Pancreas (tissue), 10 donors: ENCODE measurements at regions not wholly inside any gene's neighbourhood (a gene's known extent, or its start where the extent isn't known, plus 50 kb on each side); places are given as distances from the start of the nearest gene placed in this dataset.
"Not testable (repeated sequence)": the region's sequence is repeated elsewhere in the genome, so short reads cannot be mapped to it uniquely, and the experiment has no call there.

Experiments used
- ATAC-seq, 4 donors: fragments of 200-7000 bp; cut with Tn5 transposase; one replicate each; pipeline versions ENCODE4 v1.8.0 to v1.9.1; 2020; ENCODE audit warnings: mild to moderate bottlenecking in 4 of 4, moderate library complexity in 4 of 4
- DNase-seq, 6 donors: peaks; one replicate each; pipeline ENCODE4 v3.0.0-alpha.2; 2020
- FAIRE-seq: peaks from 2 replicates; lab custom pipeline; 2012; peaks lifted over from hg19 to GRCh38; lab: Jason Lieb, UNC
- H3K27ac ChIP-seq, 4 donors: fragments of 200-600 bp; sonication (generic); 1 replicate in 3 of 4; 2 replicates in 1 of 4; pipeline versions ENCODE4 v1.5.0 to v1.8.0; 2020
- H3K27me3 ChIP-seq, 4 donors: fragments of 200-600 bp; one replicate each; pipeline ENCODE4 v1.8.0; 2021
- H3K36me3 ChIP-seq, 3 donors: fragments of 200-600 bp; sonication (generic) in 1 of 3; one replicate each; pipeline versions ENCODE4 v1.5.0 to v1.8.0; 2020 to 2021
- H3K4me1 ChIP-seq, 3 donors: fragments of 200-600 bp; one replicate each; pipeline ENCODE4 v1.8.0; 2021
- H3K4me3 ChIP-seq, 4 donors: fragments of 200-600 bp; sonication (generic) in 2 of 4; one replicate each; pipeline versions ENCODE4 v1.5.0 to v1.8.0; 2020 to 2021
- H3K9me3 ChIP-seq, 4 donors: fragments of 200-600 bp; one replicate each; pipeline ENCODE4 v1.8.0; 2021
- WGBS, 2 donors: extraction: QIAGEN DNeasy Blood & Tissue Kit; methylation state at CpG; one replicate each; pipeline ENCODE4 v1.1.7; 2013; 5-methylcytosine and 5-hydroxymethylcytosine counted together
- intact Hi-C, 3 donors: fragments of 100-400 bp; cut with DNase I; formaldehyde crosslinking; loops; one replicate each; pipeline versions ENCODE4 v1.11.1 to v1.14.2; 2022
- TF ChIP-seq, protein P1 (sequence below), 4 donors: fragments of 200-600 bp; sonication (generic) in 3 of 4; IDR thresholded peaks; one replicate each; pipeline versions ENCODE4 v1.5.0 to v1.8.0; 2021; ENCODE audit warnings: antibody characterized with exemption in 4 of 4
- donor health status: healthy with polysubstance abuse.
- donor health status: DM: no; HTN: no; CAD: no; lungs with moderate emphysema.
- donor health status: DM: no; HTN: no; CAD: no.
- donor health status: control.
- donor health status: control.
- donor health status: Bipolar disorder and iron deficiency.
- donor health status: DM: yes; HTN: yes; CAD: no.
- donor health status: DM: no; HTN: no; CAD: no.
- donor health status: DM: no; HTN: no; CAD: no.
- donor health status: DM: yes; HTN: yes; CAD: no.

DNA sequence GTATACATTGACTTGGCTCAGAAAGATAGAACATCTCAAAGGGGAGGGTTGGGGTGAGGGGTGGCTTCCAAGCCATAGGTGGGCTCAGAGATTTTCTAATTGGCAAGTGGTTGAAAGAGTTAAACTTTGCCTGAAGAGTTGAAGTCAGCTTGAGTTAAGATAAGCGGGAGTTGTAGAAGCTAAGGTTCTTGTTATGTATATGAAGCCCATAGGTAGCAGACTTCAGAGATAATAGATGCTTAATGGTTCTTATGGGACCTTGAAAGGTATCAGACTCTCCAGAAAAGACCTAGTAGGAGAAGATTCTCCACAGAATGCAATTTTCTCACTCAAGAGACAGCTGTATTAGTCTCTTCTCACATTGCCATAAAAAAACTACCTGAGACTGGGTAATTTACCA, 599.1 kb upstream of the CPEB2 start:
- intact Hi-C loops, result no loop called here
- TF ChIP-seq, protein P1, sequence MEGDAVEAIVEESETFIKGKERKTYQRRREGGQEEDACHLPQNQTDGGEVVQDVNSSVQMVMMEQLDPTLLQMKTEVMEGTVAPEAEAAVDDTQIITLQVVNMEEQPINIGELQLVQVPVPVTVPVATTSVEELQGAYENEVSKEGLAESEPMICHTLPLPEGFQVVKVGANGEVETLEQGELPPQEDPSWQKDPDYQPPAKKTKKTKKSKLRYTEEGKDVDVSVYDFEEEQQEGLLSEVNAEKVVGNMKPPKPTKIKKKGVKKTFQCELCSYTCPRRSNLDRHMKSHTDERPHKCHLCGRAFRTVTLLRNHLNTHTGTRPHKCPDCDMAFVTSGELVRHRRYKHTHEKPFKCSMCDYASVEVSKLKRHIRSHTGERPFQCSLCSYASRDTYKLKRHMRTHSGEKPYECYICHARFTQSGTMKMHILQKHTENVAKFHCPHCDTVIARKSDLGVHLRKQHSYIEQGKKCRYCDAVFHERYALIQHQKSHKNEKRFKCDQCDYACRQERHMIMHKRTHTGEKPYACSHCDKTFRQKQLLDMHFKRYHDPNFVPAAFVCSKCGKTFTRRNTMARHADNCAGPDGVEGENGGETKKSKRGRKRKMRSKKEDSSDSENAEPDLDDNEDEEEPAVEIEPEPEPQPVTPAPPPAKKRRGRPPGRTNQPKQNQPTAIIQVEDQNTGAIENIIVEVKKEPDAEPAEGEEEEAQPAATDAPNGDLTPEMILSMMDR (IDR thresholded peaks at IDR 0.05), result no peak
- ATAC-seq (no peak), DNase-seq (no peak), FAIRE-seq (no peak)
- Histone ChIP-seq H3K27ac (no peak overlapping the region), H3K36me3 (no peaks in the 10 kb centered on the region), H3K4me3 (no peak overlapping the region), H3K9me3 (no peaks in the 10 kb centered on the region), H3K4me1 (no peaks in the 10 kb centered on the region), H3K27me3 (no peaks in the 10 kb centered on the region)
- 89 to 93% methylated on average over 1 of the region's 1 CpG for WGBS, 2 donors

DNA sequence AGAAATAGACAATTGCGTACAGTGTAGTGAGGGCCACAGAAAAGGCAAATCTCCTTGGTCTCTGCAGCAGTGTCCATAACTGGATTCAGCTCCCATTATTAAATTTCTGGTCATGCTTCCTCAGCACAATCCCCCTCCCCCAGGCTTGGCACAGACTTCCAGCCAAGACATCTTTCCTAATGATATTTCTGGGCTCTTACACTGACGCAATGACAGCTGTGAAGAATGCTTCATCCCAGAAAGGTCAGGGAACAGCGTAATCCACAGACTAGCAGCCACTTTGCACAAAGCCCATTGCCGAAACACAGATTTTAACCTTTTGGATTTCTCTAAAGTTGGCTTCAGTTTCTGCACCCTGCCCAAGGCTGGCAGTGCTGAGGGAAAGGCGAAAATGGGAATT, 597.6 kb upstream of the CPEB2 start:
- peaks cover 0 to 4% (median 4%) of the 10 kb centered on the region in 3 donors for H3K4me1 ChIP-seq
- no peak overlapping the region for H3K27ac ChIP-seq
- intact Hi-C loops, result no loop called here
- H3K4me3 ChIP-seq, result no peak overlapping the region
- ATAC-seq (peak in 1 of 4 donors; percentile 44), DNase-seq (no peak), FAIRE-seq (no peak)
- 88 to 92% methylated on average over 5 of the region's 5 CpGs for WGBS, 2 donors
- TF ChIP-seq, protein P1 (IDR thresholded peaks at IDR 0.05), result no peak
- no peaks in the 10 kb centered on the region for H3K36me3 ChIP-seq
- no peaks in the 10 kb centered on the region for H3K27me3 ChIP-seq
- no peaks in the 10 kb centered on the region for H3K9me3 ChIP-seq

DNA sequence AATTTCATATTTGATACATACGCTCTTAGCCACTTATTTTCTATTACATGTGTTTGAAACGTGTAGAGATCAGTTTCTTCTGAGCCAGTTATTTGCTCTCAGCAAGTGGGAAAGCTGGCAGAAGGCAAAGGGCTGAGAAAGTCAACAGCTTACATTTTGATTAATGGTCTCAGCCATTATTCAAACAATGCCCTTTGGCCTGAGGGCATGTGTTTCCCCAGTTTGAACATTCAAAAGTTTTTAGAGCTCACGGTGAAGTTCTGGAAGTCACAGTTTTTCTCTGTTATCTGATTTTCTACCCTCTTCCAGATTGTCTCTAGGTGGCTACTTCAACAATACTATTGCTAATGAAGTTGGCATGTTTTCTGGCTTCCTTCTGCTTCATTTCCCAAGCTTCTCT, 591.8 kb upstream of the CPEB2 start:
- Histone ChIP-seq H3K4me3 (no peak overlapping the region), H3K27me3 (no peaks in the 10 kb centered on the region), H3K36me3 (no peaks in the 10 kb centered on the region), H3K27ac (peak overlapping the region in 2 of 4 donors; percentile 42 to 63), H3K4me1 (peaks cover 0 to 21% (median 19%) of the 10 kb centered on the region in 3 donors), H3K9me3 (no peaks in the 10 kb centered on the region)
- TF ChIP-seq, protein P1 (IDR thresholded peaks at IDR 0.05), result no peak
- DNase-seq, result peak in 4 of 6 donors; percentile 16 to 71 (median 61)
- intact Hi-C loops, result no loop called here
- 6 to 12% methylated on average over 3 of the region's 3 CpGs for WGBS, 2 donors
- peak; percentile 93 to 98 (median 96) for ATAC-seq
- peak; percentile 5 for FAIRE-seq

DNA sequence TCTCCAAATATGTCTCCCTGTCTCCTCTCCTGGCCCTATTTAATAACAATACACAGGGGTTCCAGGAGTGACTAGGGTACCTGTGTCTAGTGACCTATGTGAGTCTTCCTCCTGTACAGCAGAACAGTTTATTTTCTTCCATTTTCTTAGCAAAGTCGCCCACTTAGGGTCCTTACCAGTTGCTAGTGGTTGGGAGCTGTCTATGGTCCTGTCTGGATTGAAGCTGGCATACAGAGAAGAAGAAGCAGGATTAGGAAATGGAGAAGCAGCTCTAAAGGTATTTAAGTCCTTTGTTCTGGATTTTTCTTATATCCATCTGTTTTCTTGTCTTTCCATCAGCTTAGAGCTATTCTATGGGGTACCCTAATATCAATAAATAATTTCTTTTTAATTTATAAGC, 587.1 kb upstream of the CPEB2 start:
- no peak for DNase-seq
- FAIRE-seq, result no peak
- no peaks in the 10 kb centered on the region for H3K9me3 ChIP-seq
- no peak for ATAC-seq
- H3K36me3 ChIP-seq, result no peaks in the 10 kb centered on the region
- H3K4me1 ChIP-seq, result peaks cover 0 to 13% (median 10%) of the 10 kb centered on the region in 3 donors
- TF ChIP-seq, protein P1 (IDR thresholded peaks at IDR 0.05), result no peak
- 42 to 49% methylated on average over 1 of the region's 1 CpG for WGBS, 2 donors
- H3K4me3 ChIP-seq, result no peak overlapping the region
- H3K27ac ChIP-seq, result no peak overlapping the region
- intact Hi-C loops, result no loop called here
- H3K27me3 ChIP-seq, result no peaks in the 10 kb centered on the region

DNA sequence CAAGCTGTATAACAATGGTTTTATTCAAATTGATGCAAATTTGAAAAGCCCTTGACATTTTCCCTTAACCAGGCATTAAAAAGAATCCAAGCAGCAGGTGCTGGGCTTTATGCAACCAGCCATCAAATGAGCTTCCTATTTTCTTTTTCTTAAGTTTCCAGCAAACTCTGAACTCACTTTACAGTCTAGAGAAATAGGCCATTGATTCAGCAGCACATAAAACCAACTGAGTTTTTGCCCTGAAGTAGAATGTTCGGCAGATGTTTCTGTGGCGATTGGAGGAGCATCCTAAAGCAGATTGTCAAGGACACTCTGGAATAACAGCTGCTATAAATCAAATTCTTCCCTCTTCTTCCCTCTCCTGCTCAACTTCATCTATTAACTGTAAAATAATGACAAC, 582.8 kb upstream of the CPEB2 start:
- Histone ChIP-seq H3K9me3 (no peaks in the 10 kb centered on the region), H3K36me3 (no peaks in the 10 kb centered on the region), H3K4me3 (no peak overlapping the region), H3K27me3 (no peaks in the 10 kb centered on the region), H3K27ac (no peak overlapping the region), H3K4me1 (no peaks in the 10 kb centered on the region)
- FAIRE-seq (no peak), ATAC-seq (no peak), DNase-seq (no peak)
- intact Hi-C loops, result no loop called here
- 55% methylated on average over 2 of the region's 2 CpGs for WGBS, 2 donors
- TF ChIP-seq, protein P1 (IDR thresholded peaks at IDR 0.05), result no peak

DNA sequence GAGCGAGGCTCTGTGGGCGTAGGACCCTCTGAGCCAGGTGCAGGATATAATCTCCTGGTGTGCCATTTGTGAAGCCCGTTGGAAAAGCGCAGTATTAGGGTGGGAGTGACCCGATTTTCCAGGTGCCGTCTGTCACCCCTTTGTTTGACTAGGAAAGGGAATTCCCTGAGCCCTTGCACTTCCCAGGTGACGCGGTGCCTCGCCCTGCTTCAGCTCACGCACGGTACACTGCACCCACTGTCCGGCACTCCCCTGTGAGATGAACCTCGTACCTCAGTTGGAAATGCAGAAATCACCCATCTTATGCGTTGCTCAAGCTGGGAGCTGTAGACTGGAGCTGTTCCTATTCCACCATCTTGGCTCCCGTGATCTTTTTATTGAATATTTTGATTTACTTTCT, 576.0 kb upstream of the CPEB2 start:
- 91 to 94% methylated on average over 15 of the region's 15 CpGs for WGBS, 2 donors
- H3K9me3 ChIP-seq, H3K27me3 ChIP-seq, H3K4me1 ChIP-seq, H3K36me3 ChIP-seq, H3K27ac ChIP-seq, DNase-seq, intact Hi-C loops, ATAC-seq, FAIRE-seq, H3K4me3 ChIP-seq: not testable (repeated sequence)
